Tibial nerve (tissue), 4 donors: ENCODE measurements at regions not wholly inside any gene's neighbourhood (a gene's known extent, or its start where the extent isn't known, plus 50 kb on each side); places are given as distances from the start of the nearest gene placed in this dataset.
A peak's percentile ranks its signal among the peaks of the same experiment; 100 is the strongest.

ENCODE experiments used
- DNase-seq, 2 donors: peaks; one replicate each; pipeline ENCODE4 v3.0.0-alpha.2; 2019; ENCODE audit warnings: low spot score in 2 of 2
- H3K27ac ChIP-seq, 4 donors: fragments of 200-600 bp; sonication (generic) in 3 of 4; one replicate each; pipeline ENCODE4 v1.5.1; 2017 to 2019; ENCODE audit warnings: mild to moderate bottlenecking in 1 of 4
- H3K27me3 ChIP-seq, 2 donors: fragments of 200-600 bp; sonication (generic) in 1 of 2; one replicate each; pipeline versions ENCODE4 v1.5.1 to v1.6.0; 2017 to 2019
- H3K36me3 ChIP-seq, 3 donors: fragments of 200-600 bp; sonication (generic); one replicate each; pipeline ENCODE4 v1.5.1; 2018 to 2019
- H3K4me1 ChIP-seq, 4 donors: fragments of 200-600 bp; sonication (generic) in 3 of 4; one replicate each; pipeline ENCODE4 v1.5.1; 2017 to 2019
- H3K4me3 ChIP-seq, 4 donors: fragments of 200-600 bp; sonication (generic) in 3 of 4; one replicate each; pipeline ENCODE4 v1.5.1; 2017 to 2019; ENCODE audit warnings: mild to moderate bottlenecking in 1 of 4, moderate library complexity in 1 of 4
- H3K9me3 ChIP-seq, 4 donors: fragments of 200-600 bp; sonication (generic) in 3 of 4; one replicate each; pipeline ENCODE4 v1.5.1; 2017 to 2019
- CTCF ChIP-seq, 5 experiments: fragments of 200-600 bp in 3 of 5; fragments of 450-650 bp in 2 of 5; sonication (generic) in 3 of 5; IDR thresholded peaks; one replicate each; pipeline ENCODE4 v1.5.1; 2016 to 2019; ENCODE audit warnings: antibody characterized with exemption in 5 of 5, mild to moderate bottlenecking in 3 of 5, moderate library complexity in 2 of 5
- EP300 ChIP-seq, 2 donors: sonication (generic); formaldehyde crosslinking; IDR thresholded peaks; one replicate each; pipeline ENCODE4 v1.6.1; 2017; ENCODE audit warnings: antibody characterized with exemption in 2 of 2, mild to moderate bottlenecking in 1 of 2
- POLR2A ChIP-seq, 2 donors: fragments of 450-650 bp; IDR thresholded peaks; one replicate each; pipeline ENCODE4 v1.6.1; 2017; ENCODE audit warnings: antibody characterized with exemption in 2 of 2, mild to moderate bottlenecking in 2 of 2, moderate library complexity in 2 of 2
- WGBS, 2 donors: methylation state at CpG; one replicate each; pipeline ENCODE4 v1.1.5; 2018; 5-methylcytosine and 5-hydroxymethylcytosine counted together

GRCh38 chr4:38314663-38315062, 349.3 kb upstream of the KLF3 start:
- peaks cover 0 to 31% (median 12%) of the 10 kb centered on the region in 4 donors for H3K4me1 ChIP-seq
- H3K27ac ChIP-seq, result peak overlapping the region in 3 of 4 donors; percentile 41 to 74 (median 43)
- TF ChIP-seq CTCF (IDR thresholded peaks at IDR 0.05) (no peak), POLR2A (IDR thresholded peaks at IDR 0.05) (no peak), EP300 (IDR thresholded peaks at IDR 0.05) (no peak)
- H3K27me3 ChIP-seq, result no peaks in the 10 kb centered on the region
- peaks cover 0 to 9% (median 0%) of the 10 kb centered on the region in 4 donors for H3K9me3 ChIP-seq
- no peak overlapping the region for H3K4me3 ChIP-seq
- no peaks in the 10 kb centered on the region for H3K36me3 ChIP-seq
- no peak for DNase-seq
- 42 to 74% methylated on average over 5 of the region's 5 CpGs for WGBS, 2 donors

- no peaks in the 10 kb centered on the region for H3K27me3 ChIP-seq
- peaks cover 0 to 9% (median 0%) of the 10 kb centered on the region in 4 donors for H3K9me3 ChIP-seq
- 49 to 57% methylated on average over 5 of the region's 5 CpGs for WGBS, 2 donors
- H3K4me3 ChIP-seq, result no peak overlapping the region
- H3K4me1 ChIP-seq, result peaks cover 0 to 37% (median 15%) of the 10 kb centered on the region in 4 donors
- H3K36me3 ChIP-seq, result no peaks in the 10 kb centered on the region
- TF ChIP-seq CTCF (IDR thresholded peaks at IDR 0.05) (no peak), EP300 (IDR thresholded peaks at IDR 0.05) (no peak), POLR2A (IDR thresholded peaks at IDR 0.05) (no peak)
- H3K27ac ChIP-seq, result peak overlapping the region in 3 of 4 donors; percentile 41 to 74 (median 43)
- DNase-seq, result no peak
Observed at GRCh38 chr4:38315286-38315685, 348.7 kb upstream of the KLF3 start.

GRCh38 chr4:38316045-38316444, 348.0 kb upstream of the KLF3 start:
- no peaks in the 10 kb centered on the region for H3K27me3 ChIP-seq
- WGBS, 2 donors, result 80 to 85% methylated on average over 4 to 5 of the region's 5 CpGs
- H3K27ac ChIP-seq, result no peak overlapping the region

GRCh38 chr4:38317041-38317674, 346.8 kb upstream of the KLF3 start:
- Histone ChIP-seq H3K27me3 (no peaks in the 10 kb centered on the region), H3K4me1 (peaks cover 0 to 39% (median 17%) of the 10 kb centered on the region in 4 donors), H3K4me3 (no peak overlapping the region), H3K27ac (peak overlapping the region in 1 of 4 donors; percentile 94), H3K9me3 (peaks cover 0 to 3% (median 0%) of the 10 kb centered on the region in 4 donors), H3K36me3 (no peaks in the 10 kb centered on the region)
- DNase-seq, result no peak
- TF ChIP-seq EP300 (IDR thresholded peaks at IDR 0.05), result no peak
- TF ChIP-seq POLR2A (IDR thresholded peaks at IDR 0.05), result no peak
- TF ChIP-seq CTCF (IDR thresholded peaks at IDR 0.05), result no peak
- 87 to 92% methylated on average over 3 of the region's 3 CpGs for WGBS, 2 donors

More at GRCh38 chr4:38316045-38316444, 348.0 kb upstream of the KLF3 start:
- Histone ChIP-seq H3K4me1 (peaks cover 0 to 39% (median 17%) of the 10 kb centered on the region in 4 donors), H3K4me3 (no peak overlapping the region), H3K36me3 (no peaks in the 10 kb centered on the region), H3K9me3 (peaks cover 0 to 9% (median 0%) of the 10 kb centered on the region in 4 donors)
- no peak for TF ChIP-seq CTCF (IDR thresholded peaks at IDR 0.05)
- no peak for TF ChIP-seq POLR2A (IDR thresholded peaks at IDR 0.05)
- TF ChIP-seq EP300 (IDR thresholded peaks at IDR 0.05), result no peak
- DNase-seq, result no peak

- DNase-seq, result peak; percentile 81 to 83
- 1% methylated on average over 22 of the region's 22 CpGs for WGBS, 2 donors
- Histone ChIP-seq H3K27ac (peak overlapping the region; percentile 83 to 94 (median 88)), H3K36me3 (no peaks in the 10 kb centered on the region), H3K4me1 (peaks cover 0 to 48% (median 22%) of the 10 kb centered on the region in 4 donors), H3K9me3 (no peaks in the 10 kb centered on the region), H3K4me3 (peak overlapping the region; percentile 24 to 48 (median 35)), H3K27me3 (no peaks in the 10 kb centered on the region)
- peak in 1 of 2 donors; percentile 48 for TF ChIP-seq POLR2A (IDR thresholded peaks at IDR 0.05)
- peak in 1 of 2 donors; percentile 83 for TF ChIP-seq EP300 (IDR thresholded peaks at IDR 0.05)
- TF ChIP-seq CTCF (IDR thresholded peaks at IDR 0.05), result no peak
Observed at GRCh38 chr4:38318737-38319455, 345.1 kb upstream of the KLF3 start.
